ENCODE measurements at regions not wholly inside any gene's neighbourhood (a gene's known extent, or its start where the extent isn't known, plus 50 kb on each side); places are given as distances from the start of the nearest gene placed in this dataset.
"Not testable (repeated sequence)": the region's sequence is repeated elsewhere in the genome, so short reads cannot be mapped to it uniquely, and the experiment has no call there.

- Mint-ChIP-seq H3K4me3 (ENCODE audit: unreplicated experiment) (no peak overlapping the region), H3K27ac (ENCODE audit: unreplicated experiment) (no peak overlapping the region), H3K4me1 (ENCODE audit: low read depth, unreplicated experiment) (peaks cover 11% of the 10 kb centered on the region), H3K36me3 (ENCODE audit: low read depth, unreplicated experiment) (no peaks in the 10 kb centered on the region), H3K9me3 (ENCODE audit: unreplicated experiment) (no peaks in the 10 kb centered on the region), H3K27me3 (ENCODE audit: low read depth, unreplicated experiment) (peaks cover 2% of the 10 kb centered on the region)
- no peak overlapping the region for H3K9ac ChIP-seq (ENCODE audit: low read length)
- H4K20me1 ChIP-seq (ENCODE audit: insufficient read depth, low read length), result no peaks in the 10 kb centered on the region
- H3K79me2 ChIP-seq (ENCODE audit: insufficient read depth, low read length), result no peaks in the 10 kb centered on the region
- H3K27me3 ChIP-seq (ENCODE audit: insufficient read depth, low read length), result no peaks in the 10 kb centered on the region
- no peak overlapping the region for H2AFZ ChIP-seq (ENCODE audit: low read depth, low read length)
- DNase-seq (ENCODE audit: low read depth), result no peak
- peaks cover 11% of the 10 kb centered on the region for H3K4me1 ChIP-seq (ENCODE audit: insufficient read depth, low read length)
- no peaks in the 10 kb centered on the region for H3K9me3 ChIP-seq (ENCODE audit: insufficient read depth, low read depth, low read length)
- FAIRE-seq, result no peak
- H3K36me3 ChIP-seq (ENCODE audit: insufficient read depth, low read length), result no peaks in the 10 kb centered on the region
- no peak for TF ChIP-seq CTCF (IDR thresholded peaks at IDR 0.05; ENCODE audit: insufficient read depth, low read depth, low read length)
- TF ChIP-seq EZH2 (IDR thresholded peaks at IDR 0.05; ENCODE audit: insufficient read depth, low read length), result no peak
- H3K27ac ChIP-seq (ENCODE audit: low read depth, low read length), result no peak overlapping the region
- H3K4me3 ChIP-seq (ENCODE audit: insufficient read depth, low read depth, low read length), result no peak overlapping the region
- H3K4me2 ChIP-seq (ENCODE audit: low read length), result no peak overlapping the region
Measured at GRCh38 chr15:31609906-31610305, 283.3 kb downstream of the KLF13 start.

DNA sequence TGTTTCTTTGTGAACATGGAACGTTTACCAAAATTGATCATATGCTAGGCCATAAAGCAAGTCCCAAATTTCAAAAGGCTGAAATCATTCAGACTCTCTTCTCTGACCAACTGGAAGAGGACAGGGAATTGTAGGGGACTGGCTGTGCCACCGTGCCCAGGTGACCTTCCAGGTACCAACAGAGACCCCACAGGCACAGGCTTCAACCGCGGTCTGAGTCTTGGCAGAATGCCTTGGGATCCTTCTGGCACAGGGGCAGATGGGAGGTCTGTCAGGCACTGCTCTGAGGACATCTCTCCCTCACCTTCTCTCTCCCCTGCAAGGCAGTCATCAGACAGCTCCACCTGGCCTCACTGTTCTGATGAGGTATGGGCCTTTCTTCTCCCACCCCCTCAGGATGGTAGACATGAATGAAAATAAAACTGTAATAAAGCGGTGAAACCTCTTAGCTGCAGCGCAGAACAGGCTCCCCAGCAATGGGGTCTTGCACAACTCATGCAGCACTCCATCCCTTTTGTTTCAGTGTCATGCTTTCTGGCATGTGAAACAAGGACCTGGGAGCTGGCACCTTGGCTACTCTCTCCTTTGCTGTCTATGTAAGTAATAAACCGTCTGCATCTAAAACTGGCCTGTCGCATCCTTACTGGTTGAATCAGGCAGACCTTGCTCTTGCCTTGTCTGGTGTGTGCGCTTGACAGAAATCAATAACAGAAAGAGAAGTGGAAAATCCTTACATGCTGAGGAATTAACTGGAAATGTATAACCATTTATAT is 289.2 kb downstream of the KLF13 start:
- Histone ChIP-seq H4K20me1 (ENCODE audit: insufficient read depth, low read length) (no peaks in the 10 kb centered on the region), H3K4me2 (ENCODE audit: low read length) (no peak overlapping the region), H3K27ac (ENCODE audit: low read depth, low read length) (no peak overlapping the region), H3K9me3 (ENCODE audit: insufficient read depth, low read depth, low read length) (no peaks in the 10 kb centered on the region), H3K4me3 (ENCODE audit: insufficient read depth, low read depth, low read length) (no peak overlapping the region), H3K9ac (ENCODE audit: low read length) (no peak overlapping the region), H3K4me1 (ENCODE audit: insufficient read depth, low read length) (no peaks in the 10 kb centered on the region), H3K79me2 (ENCODE audit: insufficient read depth, low read length) (no peaks in the 10 kb centered on the region), H3K27me3 (ENCODE audit: insufficient read depth, low read length) (no peaks in the 10 kb centered on the region), H2AFZ (ENCODE audit: low read depth, low read length) (no peak overlapping the region), H3K36me3 (ENCODE audit: insufficient read depth, low read length) (no peaks in the 10 kb centered on the region)
- Mint-ChIP-seq H3K4me1 (ENCODE audit: low read depth, unreplicated experiment) (no peaks in the 10 kb centered on the region), H3K27me3 (ENCODE audit: low read depth, unreplicated experiment) (peaks cover 7% of the 10 kb centered on the region), H3K36me3 (ENCODE audit: low read depth, unreplicated experiment) (no peaks in the 10 kb centered on the region), H3K27ac (ENCODE audit: unreplicated experiment) (no peak overlapping the region), H3K9me3 (ENCODE audit: unreplicated experiment) (peaks cover 4% of the 10 kb centered on the region), H3K4me3 (ENCODE audit: unreplicated experiment) (no peak overlapping the region)
- FAIRE-seq (no peak), DNase-seq (ENCODE audit: low read depth) (no peak)
- no peak for TF ChIP-seq EZH2 (IDR thresholded peaks at IDR 0.05; ENCODE audit: insufficient read depth, low read length)
- TF ChIP-seq CTCF (IDR thresholded peaks at IDR 0.05; ENCODE audit: insufficient read depth, low read depth, low read length), result no peak

DNA sequence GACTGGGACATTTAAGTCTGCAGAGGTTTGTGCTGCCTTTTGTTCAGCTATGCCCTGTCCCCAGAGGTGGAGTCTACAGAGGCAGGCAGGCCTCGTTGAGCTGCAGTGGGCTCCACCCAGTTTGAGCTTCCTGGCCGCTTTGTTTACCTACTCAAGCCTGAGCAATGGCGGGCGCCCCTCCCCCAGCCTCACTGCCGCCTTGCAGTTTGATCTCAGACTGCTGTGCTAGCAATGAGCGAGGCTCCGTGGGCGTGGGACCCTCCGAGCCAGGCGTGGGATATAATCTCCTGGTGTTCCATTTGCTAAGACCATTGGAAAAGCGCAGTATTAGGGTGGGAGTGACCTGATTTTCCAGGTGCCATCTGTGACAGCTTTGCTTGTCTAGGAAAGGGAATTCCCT is 296.7 kb downstream of the KLF13 start:
- not testable (repeated sequence) for H4K20me1 ChIP-seq (ENCODE audit: insufficient read depth, low read length); H3K36me3 ChIP-seq (ENCODE audit: insufficient read depth, low read length); FAIRE-seq; H3K4me1 ChIP-seq (ENCODE audit: insufficient read depth, low read length); H3K79me2 ChIP-seq (ENCODE audit: insufficient read depth, low read length); H3K4me1 Mint-ChIP-seq (ENCODE audit: low read depth, unreplicated experiment); H3K27ac Mint-ChIP-seq (ENCODE audit: unreplicated experiment); H3K4me3 Mint-ChIP-seq (ENCODE audit: unreplicated experiment); H3K36me3 Mint-ChIP-seq (ENCODE audit: low read depth, unreplicated experiment); H3K9me3 Mint-ChIP-seq (ENCODE audit: unreplicated experiment); H3K27ac ChIP-seq (ENCODE audit: low read depth, low read length); DNase-seq (ENCODE audit: low read depth); H3K27me3 ChIP-seq (ENCODE audit: insufficient read depth, low read length); H3K4me3 ChIP-seq (ENCODE audit: insufficient read depth, low read depth, low read length); H3K27me3 Mint-ChIP-seq (ENCODE audit: low read depth, unreplicated experiment); H3K9me3 ChIP-seq (ENCODE audit: insufficient read depth, low read depth, low read length); H3K9ac ChIP-seq (ENCODE audit: low read length); H3K4me2 ChIP-seq (ENCODE audit: low read length); H2AFZ ChIP-seq (ENCODE audit: low read depth, low read length)

- not testable (repeated sequence) for H3K79me2 ChIP-seq (ENCODE audit: insufficient read depth, low read length); DNase-seq (ENCODE audit: low read depth); H3K27me3 Mint-ChIP-seq (ENCODE audit: low read depth, unreplicated experiment); H3K27me3 ChIP-seq (ENCODE audit: insufficient read depth, low read length); H3K36me3 ChIP-seq (ENCODE audit: insufficient read depth, low read length); H3K4me3 ChIP-seq (ENCODE audit: insufficient read depth, low read depth, low read length); H3K9ac ChIP-seq (ENCODE audit: low read length); H2AFZ ChIP-seq (ENCODE audit: low read depth, low read length); H3K27ac Mint-ChIP-seq (ENCODE audit: unreplicated experiment); H3K4me1 ChIP-seq (ENCODE audit: insufficient read depth, low read length); H3K4me2 ChIP-seq (ENCODE audit: low read length); H3K4me3 Mint-ChIP-seq (ENCODE audit: unreplicated experiment); H3K9me3 Mint-ChIP-seq (ENCODE audit: unreplicated experiment); H3K9me3 ChIP-seq (ENCODE audit: insufficient read depth, low read depth, low read length); H3K4me1 Mint-ChIP-seq (ENCODE audit: low read depth, unreplicated experiment); H3K36me3 Mint-ChIP-seq (ENCODE audit: low read depth, unreplicated experiment); H3K27ac ChIP-seq (ENCODE audit: low read depth, low read length); H4K20me1 ChIP-seq (ENCODE audit: insufficient read depth, low read length)
- peak; percentile 74 for FAIRE-seq
Measured at GRCh38 chr15:31624115-31624514, 297.5 kb downstream of the KLF13 start.

GRCh38 chr15:31635715-31636114 is 309.1 kb downstream of the KLF13 start:
- not testable (repeated sequence) for H3K4me2 ChIP-seq (ENCODE audit: low read length); H2AFZ ChIP-seq (ENCODE audit: low read depth, low read length); H4K20me1 ChIP-seq (ENCODE audit: insufficient read depth, low read length); H3K4me3 Mint-ChIP-seq (ENCODE audit: unreplicated experiment); H3K27me3 Mint-ChIP-seq (ENCODE audit: low read depth, unreplicated experiment); DNase-seq (ENCODE audit: low read depth); H3K4me1 ChIP-seq (ENCODE audit: insufficient read depth, low read length); H3K79me2 ChIP-seq (ENCODE audit: insufficient read depth, low read length); H3K27ac Mint-ChIP-seq (ENCODE audit: unreplicated experiment); H3K36me3 Mint-ChIP-seq (ENCODE audit: low read depth, unreplicated experiment); H3K9me3 ChIP-seq (ENCODE audit: insufficient read depth, low read depth, low read length); H3K9ac ChIP-seq (ENCODE audit: low read length); H3K4me1 Mint-ChIP-seq (ENCODE audit: low read depth, unreplicated experiment); H3K27ac ChIP-seq (ENCODE audit: low read depth, low read length); H3K4me3 ChIP-seq (ENCODE audit: insufficient read depth, low read depth, low read length); FAIRE-seq; H3K36me3 ChIP-seq (ENCODE audit: insufficient read depth, low read length); H3K27me3 ChIP-seq (ENCODE audit: insufficient read depth, low read length)
- H3K9me3 Mint-ChIP-seq (ENCODE audit: unreplicated experiment), result peaks cover 16% of the 10 kb centered on the region
